Cardiac muscle cell (in vitro differentiated cells and primary cell): ENCODE measurements at regions not wholly inside any gene's neighbourhood (a gene's known extent, or its start where the extent isn't known, plus 50 kb on each side); places are given as distances from the start of the nearest gene placed in this dataset.
"Not testable (repeated sequence)": the region's sequence is repeated elsewhere in the genome, so short reads cannot be mapped to it uniquely, and the experiment has no call there.

Source experiments
- DNase-seq, 2 donors: peaks; one replicate each; pipeline versions ENCODE4 v3.0.0 to v3.0.0-alpha.2; 2010 to 2017; ENCODE audit warnings: low read depth in 1 of 2, low spot score in 1 of 2
- H3K27ac ChIP-seq: fragments of 200-600 bp; sonication (generic); 2 replicates; pipeline ENCODE4 v1.5.1; 2016
- H3K27me3 ChIP-seq: fragments of 200-600 bp; sonication (generic); 2 replicates; pipeline ENCODE4 v1.6.0; 2016; ENCODE audit warnings: control low read depth
- H3K36me3 ChIP-seq: fragments of 200-600 bp; sonication (generic); 2 replicates; pipeline ENCODE4 v1.5.1; 2016; ENCODE audit warnings: control low read depth
- H3K4me1 ChIP-seq: fragments of 200-600 bp; sonication (generic); 2 replicates; pipeline ENCODE4 v1.8.1; 2017; ENCODE audit warnings: low read depth, mild to moderate bottlenecking, mixed run types
- H3K4me3 ChIP-seq: fragments of 200-600 bp; sonication (generic); 2 replicates; pipeline ENCODE4 v1.5.1; 2016; ENCODE audit warnings: mild to moderate bottlenecking
- H3K9me3 ChIP-seq: fragments of 200-600 bp; sonication (generic); 2 replicates; pipeline ENCODE4 v1.5.1; 2017; ENCODE audit warnings: low read depth, mild to moderate bottlenecking, control low read depth
- TF ChIP-seq, protein P1 (sequence below): IDR thresholded peaks from 2 replicates; pipeline ENCODE4 v1.5.1; 2012; ENCODE audit warnings: low read depth, mild to moderate bottlenecking, low read length

DNA sequence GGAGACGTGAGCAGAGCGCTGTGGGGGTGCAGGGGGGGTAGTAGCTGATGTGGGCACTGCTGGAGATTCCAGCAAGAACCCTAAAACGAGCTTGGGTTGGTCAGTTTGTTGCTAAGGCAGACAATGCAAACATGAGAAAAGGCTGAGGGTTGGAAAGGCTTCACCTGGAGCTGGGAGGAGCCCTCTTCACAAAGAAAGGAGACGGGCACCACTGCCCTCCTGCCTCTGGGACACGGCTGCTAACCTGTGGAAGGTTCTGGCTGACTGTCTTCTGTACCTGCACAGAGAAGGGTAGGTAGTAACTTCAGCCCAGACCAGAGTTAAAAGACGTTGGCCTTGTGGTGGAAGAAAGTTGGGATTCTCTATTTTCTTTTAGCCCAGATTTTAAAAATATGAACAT lies 108.7 kb downstream of the SUCLA2 start:
- Histone ChIP-seq H3K27me3 (no peaks in the 10 kb centered on the region), H3K4me3 (no peak overlapping the region), H3K4me1 (no peaks in the 10 kb centered on the region), H3K36me3 (no peaks in the 10 kb centered on the region), H3K9me3 (no peaks in the 10 kb centered on the region), H3K27ac (no peak overlapping the region)
- TF ChIP-seq, protein P1, sequence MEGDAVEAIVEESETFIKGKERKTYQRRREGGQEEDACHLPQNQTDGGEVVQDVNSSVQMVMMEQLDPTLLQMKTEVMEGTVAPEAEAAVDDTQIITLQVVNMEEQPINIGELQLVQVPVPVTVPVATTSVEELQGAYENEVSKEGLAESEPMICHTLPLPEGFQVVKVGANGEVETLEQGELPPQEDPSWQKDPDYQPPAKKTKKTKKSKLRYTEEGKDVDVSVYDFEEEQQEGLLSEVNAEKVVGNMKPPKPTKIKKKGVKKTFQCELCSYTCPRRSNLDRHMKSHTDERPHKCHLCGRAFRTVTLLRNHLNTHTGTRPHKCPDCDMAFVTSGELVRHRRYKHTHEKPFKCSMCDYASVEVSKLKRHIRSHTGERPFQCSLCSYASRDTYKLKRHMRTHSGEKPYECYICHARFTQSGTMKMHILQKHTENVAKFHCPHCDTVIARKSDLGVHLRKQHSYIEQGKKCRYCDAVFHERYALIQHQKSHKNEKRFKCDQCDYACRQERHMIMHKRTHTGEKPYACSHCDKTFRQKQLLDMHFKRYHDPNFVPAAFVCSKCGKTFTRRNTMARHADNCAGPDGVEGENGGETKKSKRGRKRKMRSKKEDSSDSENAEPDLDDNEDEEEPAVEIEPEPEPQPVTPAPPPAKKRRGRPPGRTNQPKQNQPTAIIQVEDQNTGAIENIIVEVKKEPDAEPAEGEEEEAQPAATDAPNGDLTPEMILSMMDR, result no peak
- no peak for DNase-seq

DNA sequence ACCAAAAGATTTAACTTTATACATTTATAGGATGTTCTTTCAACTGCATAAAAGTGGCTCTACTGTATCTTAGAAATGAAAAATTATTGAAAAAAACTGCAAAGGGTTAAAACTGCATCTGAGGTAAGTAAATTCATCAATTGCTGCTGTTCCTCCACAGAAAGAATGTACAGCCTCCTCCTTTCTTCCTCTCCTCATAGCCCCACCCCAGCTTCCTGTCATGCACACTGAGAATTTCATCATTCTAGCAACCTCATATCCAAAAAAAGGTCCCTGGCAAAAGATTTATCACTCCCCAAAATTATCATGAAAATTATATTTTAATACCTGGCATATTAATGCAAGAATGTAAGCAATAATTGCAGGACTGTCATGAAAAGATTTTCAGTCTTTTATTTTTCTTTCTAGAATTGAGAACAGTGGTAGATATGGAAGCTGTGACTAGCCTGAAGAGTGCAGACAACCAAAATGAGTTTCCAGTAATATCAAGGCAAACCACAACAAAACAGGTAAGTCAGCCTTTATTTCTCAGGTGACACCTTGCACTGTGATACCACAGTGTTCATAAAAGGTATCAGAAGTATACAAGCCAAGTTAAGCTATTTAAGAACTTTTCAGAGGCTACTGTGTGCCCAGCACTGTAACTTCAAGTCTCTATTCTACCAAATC lies 110.8 kb downstream of the SUCLA2 start:
- no peak overlapping the region for H3K4me3 ChIP-seq
- H3K27ac ChIP-seq, result no peak overlapping the region
- no peaks in the 10 kb centered on the region for H3K9me3 ChIP-seq
- no peaks in the 10 kb centered on the region for H3K4me1 ChIP-seq
- H3K36me3 ChIP-seq, result no peaks in the 10 kb centered on the region
- TF ChIP-seq, protein P1, result no peak
- peak in 1 of 2 donors; percentile 48 for DNase-seq
- no peaks in the 10 kb centered on the region for H3K27me3 ChIP-seq

DNA sequence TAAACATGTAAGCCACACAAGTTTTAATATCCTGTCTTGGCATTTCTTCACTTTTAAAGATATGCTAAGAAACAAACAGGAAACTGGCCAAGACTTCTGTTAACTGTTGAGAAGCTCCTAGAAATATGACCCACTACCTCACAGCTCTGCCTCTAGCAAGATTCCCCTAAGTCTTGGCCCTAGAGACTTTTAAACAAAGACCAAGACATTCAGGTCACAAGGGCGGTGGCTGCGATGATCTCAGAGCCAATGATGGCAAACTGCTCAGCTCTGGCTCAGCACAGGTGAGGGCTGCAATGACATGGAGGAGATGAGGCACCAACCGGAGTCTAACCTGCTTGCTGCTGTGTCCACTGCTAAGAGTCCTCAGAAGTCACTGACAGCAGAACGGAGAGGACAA lies 114.8 kb downstream of the SUCLA2 start:
- H3K36me3 ChIP-seq, result no peaks in the 10 kb centered on the region
- DNase-seq, result no peak
- H3K9me3 ChIP-seq, result no peaks in the 10 kb centered on the region
- TF ChIP-seq, protein P1, result no peak
- no peaks in the 10 kb centered on the region for H3K4me1 ChIP-seq
- H3K27me3 ChIP-seq, result no peaks in the 10 kb centered on the region
- no peak overlapping the region for H3K27ac ChIP-seq
- H3K4me3 ChIP-seq, result no peak overlapping the region

DNA sequence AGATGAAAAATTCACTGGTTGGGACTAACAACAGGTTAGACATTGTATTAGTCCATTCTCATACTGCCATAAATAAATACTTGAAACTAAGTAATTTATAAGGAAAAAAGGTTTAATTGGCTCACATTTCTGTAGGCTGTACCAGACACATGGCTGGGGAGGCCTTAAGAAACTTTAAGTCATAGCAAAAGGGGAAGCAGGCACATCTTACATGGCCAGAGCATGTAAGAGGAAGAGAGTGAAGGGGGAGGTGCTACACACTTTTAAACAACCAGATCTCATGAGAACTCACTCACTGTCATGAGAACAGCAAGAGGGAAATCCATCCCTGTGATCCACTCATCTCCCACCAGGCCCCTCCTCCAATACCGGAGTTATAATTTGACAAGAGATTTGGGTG lies 125.9 kb downstream of the SUCLA2 start:
- Histone ChIP-seq H3K9me3 (no peaks in the 10 kb centered on the region), H3K27ac (no peak overlapping the region), H3K4me3 (no peak overlapping the region), H3K36me3 (no peaks in the 10 kb centered on the region), H3K27me3 (no peaks in the 10 kb centered on the region), H3K4me1 (no peaks in the 10 kb centered on the region)
- TF ChIP-seq, protein P1, result no peak
- no peak for DNase-seq

DNA sequence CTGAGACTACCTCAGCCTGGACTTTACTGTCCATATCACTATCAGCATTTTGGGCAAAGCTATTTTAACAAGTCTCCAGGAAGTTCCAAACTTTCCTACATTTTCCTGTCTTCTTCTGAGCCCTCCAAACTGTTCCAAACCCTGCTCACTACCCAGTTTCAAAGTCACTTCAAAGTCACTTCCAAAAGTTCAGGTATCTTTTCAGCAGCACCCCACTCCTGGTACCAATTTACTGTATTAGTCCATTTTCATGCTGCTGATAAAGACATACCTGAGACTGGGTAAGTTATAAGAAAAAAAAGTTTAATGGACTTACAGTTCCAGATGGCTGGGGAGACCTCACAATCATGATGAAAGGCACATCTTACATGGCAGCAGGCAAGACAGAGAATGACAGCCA lies 127.1 kb downstream of the SUCLA2 start:
- H3K4me1 ChIP-seq, H3K9me3 ChIP-seq, H3K27ac ChIP-seq, DNase-seq, H3K27me3 ChIP-seq, H3K4me3 ChIP-seq, H3K36me3 ChIP-seq: not testable (repeated sequence)

DNA sequence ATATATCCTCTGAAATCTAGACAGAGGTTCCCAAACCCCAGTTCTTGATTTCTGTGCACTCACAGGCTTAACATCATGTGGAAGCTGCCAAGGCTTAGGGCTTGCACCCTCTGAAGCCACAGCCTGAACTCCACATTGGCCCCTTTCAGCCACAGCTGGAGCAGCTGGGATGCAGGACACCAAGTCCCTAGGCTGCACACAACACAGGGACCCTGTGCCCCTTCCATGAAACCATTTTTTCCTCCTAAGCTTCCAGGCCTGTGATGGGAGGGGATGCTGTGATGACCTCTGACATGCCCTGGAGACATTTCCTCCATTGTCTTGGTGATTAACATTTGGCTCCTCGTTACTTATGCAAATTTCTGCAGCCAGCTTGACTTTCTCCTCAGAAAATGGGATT lies 127.8 kb downstream of the SUCLA2 start:
- not testable (repeated sequence) for DNase-seq, H3K27me3 ChIP-seq, H3K27ac ChIP-seq, H3K9me3 ChIP-seq, H3K4me3 ChIP-seq, H3K36me3 ChIP-seq, H3K4me1 ChIP-seq

DNA sequence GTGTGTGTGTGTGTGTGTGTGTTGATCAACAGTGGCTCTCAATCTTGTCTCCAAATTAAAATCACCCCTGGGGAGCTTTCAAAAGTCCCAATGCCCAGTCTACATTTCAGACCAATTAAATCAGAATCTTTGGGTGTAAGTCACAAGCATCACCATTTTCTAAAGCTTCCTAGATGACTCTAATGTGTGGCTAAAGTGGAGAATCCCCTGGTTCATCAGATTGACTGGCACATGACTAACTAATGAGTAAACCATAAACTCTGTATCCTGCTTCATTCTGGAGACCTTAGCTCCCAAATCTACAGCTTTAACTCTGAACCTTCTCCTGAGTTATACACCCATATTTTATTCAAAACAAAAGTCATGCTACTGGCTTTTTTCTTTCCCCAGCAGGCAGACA lies 131.3 kb downstream of the SUCLA2 start:
- Histone ChIP-seq H3K4me3 (no peak overlapping the region), H3K27me3 (no peaks in the 10 kb centered on the region), H3K9me3 (no peaks in the 10 kb centered on the region), H3K36me3 (no peaks in the 10 kb centered on the region), H3K27ac (no peak overlapping the region), H3K4me1 (no peaks in the 10 kb centered on the region)
- no peak for DNase-seq
- TF ChIP-seq, protein P1, result no peak
